ENCODE measurements at regions not wholly inside any gene's neighbourhood (a gene's known extent, or its start where the extent isn't known, plus 50 kb on each side); places are given as distances from the start of the nearest gene placed in this dataset.

DNA sequence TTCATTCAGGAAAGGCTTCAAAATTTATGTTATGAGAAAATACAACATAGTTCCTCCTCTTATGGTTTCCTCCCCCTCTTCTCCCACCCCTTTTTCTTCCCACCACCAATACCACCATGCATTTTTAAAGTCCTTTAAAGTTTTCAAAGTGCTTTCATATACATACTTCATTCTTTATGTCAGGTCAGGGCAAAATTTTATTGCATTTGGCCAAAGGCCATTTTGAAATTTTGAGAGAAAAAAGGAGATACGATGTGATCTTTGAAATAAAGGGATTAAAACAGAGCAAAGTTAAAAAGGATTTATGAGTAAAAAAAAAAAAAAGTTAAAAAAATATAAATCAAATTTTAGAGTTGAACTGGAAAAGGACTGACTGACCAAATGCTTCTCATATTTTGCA is 792.5 kb upstream of the FANCL start:
- TF ChIP-seq SUZ12 (IDR thresholded peaks at IDR 0.05; ENCODE audit: extremely low read depth, insufficient read depth, insufficient read length): no peak
- no peak for TF ChIP-seq ZNF274 (IDR thresholded peaks at IDR 0.05; ENCODE audit: low read depth, low read length)
